GM18511 (cell line): ENCODE measurements at regions not wholly inside any gene's neighbourhood (a gene's known extent, or its start where the extent isn't known, plus 50 kb on each side); places are given as distances from the start of the nearest gene placed in this dataset.

Source experiments
- ATAC-seq: cut with Tn5 transposase; IDR thresholded peaks from one replicate; pipeline ENCODE4 v1.9.1; 2021; ENCODE audit warnings: mild to moderate bottlenecking, moderate library complexity; ENCODE audit not compliant: unreplicated experiment

DNA sequence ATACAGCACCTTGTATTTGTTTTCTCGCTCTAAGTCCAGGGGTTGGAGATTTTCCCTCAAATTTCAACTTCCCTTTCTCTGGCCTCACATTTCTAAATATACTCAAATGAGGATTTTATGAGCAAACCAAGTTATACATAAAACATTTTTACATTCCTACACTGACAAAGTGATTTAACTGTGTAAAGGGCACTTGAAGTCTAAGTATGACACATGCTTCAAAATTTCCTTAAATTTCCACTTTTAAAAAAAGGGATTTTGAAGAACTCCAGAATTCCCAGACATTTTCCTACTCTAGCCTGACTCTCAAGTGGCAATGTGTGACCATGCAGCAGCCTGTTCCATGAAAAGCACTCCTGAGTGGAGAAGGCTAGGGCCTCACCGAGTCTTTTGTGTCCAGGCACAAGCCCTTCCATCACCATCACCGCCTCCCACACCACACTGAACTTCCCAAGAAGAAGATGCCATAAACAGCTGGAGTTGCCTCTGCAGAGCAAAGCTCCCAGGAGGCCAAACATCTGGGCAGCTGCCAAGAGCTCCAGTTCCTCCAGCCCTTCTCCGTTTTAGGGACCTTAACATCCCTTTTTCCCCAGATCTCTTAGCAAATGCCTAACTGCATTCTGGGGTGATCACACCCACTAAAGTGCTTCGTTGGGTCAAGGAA lies 68.9 kb downstream of the NCR2 start:
- ATAC-seq, result no peak

DNA sequence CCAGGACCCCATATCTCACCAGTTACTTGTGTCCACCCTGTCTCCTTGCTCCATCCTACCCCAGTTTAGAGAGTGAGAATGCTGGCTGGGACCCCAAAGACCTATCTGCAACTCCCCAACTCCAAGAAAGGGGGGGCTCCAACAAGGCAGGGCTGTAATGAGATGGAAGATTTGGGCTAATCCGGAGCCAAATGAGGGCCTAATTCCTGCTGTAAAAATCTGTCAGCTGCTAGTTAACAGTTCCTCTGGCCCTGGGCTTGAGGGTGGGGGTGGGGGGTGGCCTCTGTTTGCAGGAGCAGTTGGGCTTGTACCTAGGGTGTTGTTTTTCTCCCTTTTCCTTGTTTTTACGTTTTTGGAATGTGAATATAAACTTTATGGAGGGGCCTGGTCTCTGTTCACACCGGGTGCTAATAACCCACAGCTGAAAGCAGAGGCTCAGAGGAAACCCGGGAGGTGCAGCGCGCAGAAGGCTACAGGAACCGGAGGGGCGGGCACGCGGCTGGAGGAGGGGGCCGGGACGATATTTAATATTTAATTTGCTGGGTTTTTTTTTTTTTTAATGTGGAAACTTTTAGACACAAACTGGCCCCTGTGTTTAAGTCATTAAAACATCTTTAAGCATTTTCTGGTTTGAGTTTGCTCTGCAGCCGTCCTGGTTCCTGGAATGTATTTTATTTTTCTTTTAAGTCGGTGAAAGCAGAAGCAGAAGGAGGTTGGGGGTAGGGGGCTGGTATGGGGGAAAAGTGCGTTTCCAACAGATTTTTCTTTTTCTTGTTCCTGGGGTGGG lies 70.7 kb downstream of the NCR2 start:
- ATAC-seq, result no peak

DNA sequence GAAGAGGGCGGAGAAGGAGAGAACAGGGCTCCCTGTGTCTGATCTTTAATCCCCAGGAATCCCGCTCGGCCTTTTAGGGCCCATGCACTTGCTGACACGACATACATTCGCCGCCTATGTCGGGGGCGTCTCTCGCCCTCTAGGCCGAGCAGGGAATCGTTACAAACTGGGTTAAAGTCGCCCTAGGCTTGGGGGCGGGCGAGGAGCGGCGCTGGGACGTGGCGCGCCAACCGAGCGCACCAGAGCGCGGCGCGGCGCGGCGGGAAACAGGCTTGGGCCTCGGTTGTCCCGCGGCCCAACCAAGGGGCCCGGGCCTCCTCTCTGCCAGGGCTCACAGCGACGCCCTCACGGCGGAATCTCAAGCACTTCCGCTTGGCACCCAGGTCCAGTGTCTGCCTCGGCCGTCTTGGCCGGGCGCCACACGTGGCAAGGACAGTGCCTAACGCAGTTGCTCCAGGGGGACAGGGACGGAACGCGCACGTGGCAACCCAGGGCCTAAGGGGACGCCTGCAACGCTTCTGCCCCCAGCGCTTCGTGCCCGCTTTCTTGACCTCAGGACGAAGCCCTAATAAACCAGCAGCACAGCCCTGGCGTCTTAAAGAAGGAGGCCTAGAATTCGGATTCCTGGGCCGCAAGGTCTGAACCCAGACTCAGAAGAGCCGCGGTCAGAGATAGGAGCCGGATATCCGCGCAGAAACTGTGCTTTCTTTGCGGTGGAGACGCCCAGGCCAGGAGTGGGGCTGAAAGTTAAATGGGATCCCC lies 71.5 kb downstream of the NCR2 start:
- ATAC-seq, result no peak

DNA sequence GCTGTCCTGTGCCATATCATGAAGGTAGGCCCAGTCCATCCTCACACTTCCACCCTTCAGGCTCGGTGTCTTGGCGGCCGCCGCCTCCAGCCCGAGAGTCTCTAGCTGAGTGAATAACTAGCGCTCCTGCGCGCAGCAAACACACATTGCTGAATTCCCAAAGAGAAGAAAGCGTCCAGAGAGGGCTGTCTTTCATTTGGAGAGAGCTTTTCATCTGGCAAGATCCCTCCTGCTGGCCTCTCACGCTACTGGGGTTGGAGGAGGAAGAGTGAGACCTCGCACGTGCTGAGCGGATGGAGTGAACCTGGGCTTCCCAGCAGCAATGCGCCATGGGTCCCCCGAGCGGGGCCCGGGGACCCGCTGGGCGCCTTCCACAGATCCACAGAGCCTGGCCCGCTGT lies 73.2 kb downstream of the NCR2 start:
- ATAC-seq, result no peak

DNA sequence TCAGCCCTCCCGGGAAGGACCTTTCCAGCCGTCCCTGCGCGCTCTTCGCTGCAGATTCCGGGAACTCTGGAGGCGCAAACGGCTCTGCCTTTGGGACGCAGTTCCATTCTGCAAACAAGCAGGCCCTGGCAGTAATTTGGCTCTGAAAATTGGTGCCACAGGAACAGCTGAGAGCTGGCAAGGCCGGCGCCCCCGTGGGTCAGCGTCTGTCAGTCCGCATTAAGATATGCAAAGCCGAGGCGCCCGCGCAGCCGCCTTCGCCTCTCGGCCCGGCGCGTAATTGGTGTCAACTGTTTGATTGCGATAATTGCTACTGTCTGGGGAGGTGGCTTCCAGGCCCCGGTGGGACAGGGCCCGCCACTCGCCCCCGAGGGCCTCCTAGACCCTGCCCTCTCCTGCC lies 73.6 kb downstream of the NCR2 start:
- no peak for ATAC-seq

DNA sequence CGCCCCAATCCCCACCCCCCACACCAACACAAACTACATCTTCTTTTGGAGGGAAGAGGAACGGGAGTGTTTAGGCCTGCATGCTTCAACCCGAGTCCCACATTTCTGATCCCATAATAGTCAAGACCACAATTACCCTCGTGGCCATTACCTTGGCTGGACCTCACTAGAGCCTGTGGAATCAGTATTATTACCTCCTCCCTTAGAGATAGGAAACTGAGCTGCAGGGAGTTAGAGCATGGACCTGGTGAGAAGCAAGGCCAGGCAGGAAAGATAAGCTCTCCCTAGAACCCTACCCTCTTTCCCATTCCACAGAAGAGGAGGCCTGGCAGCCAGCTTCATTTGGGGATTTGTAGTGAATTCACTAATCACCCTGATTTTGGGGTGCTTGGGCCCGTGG lies 74.1 kb downstream of the NCR2 start:
- no peak for ATAC-seq

DNA sequence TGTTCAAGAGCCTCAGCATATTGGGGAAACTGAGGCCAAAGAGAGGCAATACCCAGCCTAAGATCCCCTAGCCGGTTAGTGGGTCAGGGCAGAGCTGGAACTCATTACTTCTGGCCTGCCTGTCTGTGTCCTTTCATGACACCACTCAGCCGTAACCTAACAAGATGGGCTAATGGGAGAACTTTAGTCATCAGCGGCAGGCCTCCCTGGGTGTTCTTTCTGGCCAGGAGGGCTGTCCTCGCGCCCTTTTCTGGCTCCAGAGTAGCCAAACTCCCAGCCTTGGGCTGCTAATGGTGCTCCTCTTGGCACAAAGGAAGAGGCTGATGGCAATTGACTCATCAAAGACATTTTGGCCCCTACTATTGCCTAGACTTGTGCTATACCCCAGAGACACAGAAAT lies 76.6 kb downstream of the NCR2 start:
- ATAC-seq, result no peak

DNA sequence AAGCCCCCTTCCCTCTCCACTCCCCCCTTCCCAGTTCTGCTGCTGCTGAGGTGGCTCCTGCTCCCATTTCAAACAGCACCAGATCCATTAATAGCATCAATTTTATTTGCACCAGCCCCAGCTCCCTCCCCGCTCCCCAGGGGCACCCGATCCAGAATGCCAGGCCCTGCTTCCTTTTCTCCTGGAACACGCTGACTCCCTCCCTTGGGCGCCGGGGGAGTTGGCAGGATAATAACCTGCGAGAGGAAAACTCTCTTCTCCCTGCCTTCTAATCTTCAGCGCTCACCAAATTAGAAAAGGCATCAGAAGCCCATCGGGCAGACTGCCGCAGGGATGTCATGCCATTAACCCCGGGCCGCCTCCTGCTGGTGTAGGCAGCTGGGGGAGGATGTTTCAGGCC lies 77.8 kb downstream of the NCR2 start:
- no peak for ATAC-seq

DNA sequence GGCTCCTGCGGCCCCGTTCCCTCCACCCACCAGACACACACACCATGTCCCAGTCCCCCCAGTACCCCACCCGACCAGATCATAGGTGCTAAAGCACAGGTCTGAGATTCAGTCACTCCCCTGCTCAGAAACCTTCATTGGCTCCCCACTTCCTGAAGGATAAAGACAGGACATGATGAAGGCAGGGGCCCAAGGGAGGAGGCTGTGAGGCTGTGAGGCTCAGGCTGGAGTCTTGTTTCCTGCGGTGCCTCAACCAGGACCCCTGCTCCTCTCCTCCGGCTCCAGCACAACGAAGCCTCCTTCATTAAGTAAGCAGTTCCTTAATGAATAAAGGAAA lies 81.1 kb downstream of the NCR2 start:
- ATAC-seq, result no peak

DNA sequence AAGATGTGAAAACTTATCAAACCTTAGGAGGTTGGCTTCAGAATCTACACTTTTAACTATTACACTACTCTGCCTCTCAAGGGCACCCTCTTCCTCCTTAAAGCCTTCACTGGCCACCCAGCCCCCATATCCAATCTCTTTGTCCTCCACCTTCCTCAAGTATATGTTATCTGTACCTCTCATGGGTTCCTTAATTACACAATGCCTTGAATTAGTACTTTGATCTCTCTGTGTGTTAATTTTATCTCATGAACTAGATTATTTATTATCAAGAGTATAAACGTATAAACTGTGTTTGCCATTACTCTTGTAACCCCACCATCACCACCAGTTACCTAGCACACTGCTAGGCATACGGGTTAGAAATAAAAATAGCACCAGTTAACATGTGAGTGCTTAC lies 83.3 kb downstream of the NCR2 start:
- ATAC-seq, result no peak

DNA sequence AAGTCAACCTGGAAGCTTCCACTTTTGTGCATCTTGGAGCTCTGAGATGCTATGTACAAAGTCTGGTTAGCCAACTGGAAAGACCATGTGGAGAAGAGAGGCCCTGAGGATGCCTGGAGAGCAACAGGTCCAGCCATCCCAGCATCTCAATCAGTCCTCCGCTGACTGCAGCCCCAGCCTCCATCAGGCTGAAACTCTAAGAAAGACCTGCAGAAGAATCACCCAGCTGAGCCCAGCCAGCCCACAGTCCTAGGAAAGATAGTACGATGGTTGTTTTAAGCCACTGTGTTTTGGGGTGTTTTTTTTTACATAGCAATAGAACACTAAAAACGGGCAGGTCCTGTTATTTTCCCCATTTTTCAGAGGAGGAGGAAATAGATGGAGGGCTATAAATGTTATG lies 84.0 kb downstream of the NCR2 start:
- ATAC-seq, result no peak

DNA sequence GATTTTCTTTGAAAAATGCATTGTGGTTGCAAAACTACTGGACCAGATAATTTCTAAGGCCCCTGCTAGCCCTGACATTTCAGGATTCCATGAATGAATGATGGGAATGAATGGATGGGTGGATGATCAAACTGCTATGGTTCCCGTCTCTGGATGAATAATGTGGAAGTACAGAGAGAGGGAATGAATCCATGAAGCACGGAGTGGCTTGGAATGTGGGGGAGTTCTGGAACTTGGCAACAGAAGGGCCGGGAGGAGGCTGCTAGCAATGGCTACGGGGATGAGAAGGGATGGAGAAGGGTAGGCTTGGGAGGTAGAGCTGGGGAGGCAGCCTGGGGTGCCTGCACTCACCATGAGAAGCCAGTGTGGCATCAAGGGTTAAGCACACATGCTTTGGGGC lies 84.8 kb downstream of the NCR2 start:
- no peak for ATAC-seq

DNA sequence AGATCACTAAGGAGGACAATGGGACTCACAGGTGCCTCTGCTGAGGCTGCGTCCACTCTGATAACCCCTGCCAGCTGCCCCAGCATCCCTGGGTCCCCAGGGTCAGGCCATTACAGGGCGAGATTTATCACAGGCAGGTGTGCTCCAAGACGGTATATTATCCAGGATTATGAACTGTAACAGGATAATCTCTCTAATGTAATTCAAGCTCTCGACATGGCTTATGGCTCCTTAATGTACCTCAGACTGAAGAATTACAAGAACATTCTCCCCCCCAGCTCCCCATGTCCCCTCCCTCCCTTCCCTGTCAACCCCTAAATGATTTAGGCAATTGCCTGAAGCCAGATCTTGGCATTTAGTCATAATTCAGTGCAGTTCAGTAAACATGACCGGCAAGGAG lies 86.8 kb downstream of the NCR2 start:
- no peak for ATAC-seq

DNA sequence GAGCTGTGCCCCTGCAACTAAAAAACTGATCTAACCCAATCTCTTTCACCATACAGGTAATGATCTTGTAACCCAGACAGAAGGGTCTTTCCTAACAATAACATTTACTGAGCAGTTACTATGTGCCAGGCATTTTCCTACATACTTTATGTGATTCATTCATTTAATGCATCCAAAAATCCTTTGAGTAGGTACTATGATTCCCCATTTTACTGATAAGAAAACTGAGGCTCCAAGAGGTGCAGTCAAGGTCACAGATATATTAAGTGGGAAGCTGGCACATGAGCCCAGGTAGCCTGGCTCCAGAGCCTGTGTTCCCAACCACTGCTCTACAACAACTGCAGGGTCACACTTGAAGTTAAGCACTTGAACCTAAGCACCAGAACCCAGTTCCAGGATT lies 87.6 kb downstream of the NCR2 start:
- ATAC-seq, result no peak

DNA sequence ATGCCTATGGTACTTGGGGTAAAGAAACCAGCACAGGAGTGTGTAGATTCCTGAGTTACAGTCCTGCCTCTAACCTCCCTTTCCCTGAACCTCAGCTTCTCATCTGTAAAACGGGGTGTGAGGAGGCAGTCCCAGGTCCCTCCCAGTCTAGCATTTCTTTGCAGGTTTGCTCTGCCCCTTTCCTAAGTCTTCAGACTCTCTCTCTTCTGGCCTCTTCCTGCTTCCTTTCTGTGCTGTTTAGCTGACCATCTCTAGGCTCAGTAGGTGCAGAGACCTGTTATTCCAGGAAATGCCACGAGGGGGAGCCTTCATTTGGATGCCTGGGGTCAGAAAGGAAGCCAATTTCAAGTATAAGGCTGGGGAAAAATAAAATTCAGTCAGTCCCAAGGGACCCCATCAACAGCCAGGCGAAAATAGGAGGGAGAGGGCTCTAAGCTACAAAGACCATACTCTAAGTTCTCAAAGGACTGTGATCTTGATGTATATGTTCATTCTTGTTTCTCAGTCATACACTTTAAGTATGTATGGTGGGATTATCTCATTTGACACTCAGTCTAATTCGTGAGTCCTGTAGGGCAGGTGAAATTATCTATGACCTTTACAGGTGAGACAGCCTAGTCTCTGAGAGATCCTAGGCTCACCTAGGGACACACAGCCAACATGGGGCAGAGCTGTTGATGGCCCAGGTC lies 89.1 kb downstream of the NCR2 start:
- peak; percentile 50 for ATAC-seq

DNA sequence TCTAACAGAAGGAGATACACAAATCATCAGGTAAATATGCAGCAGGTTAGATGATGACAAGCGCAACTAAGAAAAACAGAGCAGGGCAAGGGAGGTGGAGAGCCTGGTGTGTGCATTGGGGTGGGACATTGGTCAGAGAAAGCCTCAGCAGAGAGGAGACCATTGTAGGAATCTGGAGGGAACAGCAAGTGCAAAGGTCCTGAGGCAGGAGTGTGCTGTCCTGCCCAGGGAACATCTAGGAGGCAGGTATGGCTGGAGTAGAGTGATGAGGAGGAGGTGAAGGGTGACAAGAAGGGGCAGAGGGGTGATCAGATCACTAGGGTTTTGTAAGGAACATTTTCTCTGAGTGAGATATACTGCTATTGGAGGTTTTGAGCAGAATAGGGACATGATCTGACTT lies 90.1 kb downstream of the NCR2 start:
- no peak for ATAC-seq

DNA sequence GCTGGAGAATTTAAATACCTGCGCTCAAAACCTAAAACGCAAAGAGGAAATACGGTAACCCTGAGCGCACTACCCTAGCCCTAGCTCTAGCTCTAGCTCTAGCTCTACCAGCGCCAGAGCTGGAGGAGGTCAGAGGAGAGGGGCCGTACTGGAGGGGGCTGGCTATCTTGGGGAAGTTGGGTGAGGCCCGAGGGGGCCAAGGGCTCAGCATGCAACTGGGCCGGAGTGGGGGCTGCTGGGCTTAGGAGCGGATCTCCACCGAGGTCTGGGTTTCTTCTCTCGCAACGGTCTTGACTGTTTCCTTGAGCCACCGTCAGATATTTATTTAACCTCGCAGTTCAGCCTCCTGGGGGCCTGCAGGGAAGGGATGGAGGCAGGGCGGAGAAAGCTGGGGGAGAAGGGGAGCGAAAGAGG lies 91.0 kb downstream of the NCR2 start:
- no peak for ATAC-seq

DNA sequence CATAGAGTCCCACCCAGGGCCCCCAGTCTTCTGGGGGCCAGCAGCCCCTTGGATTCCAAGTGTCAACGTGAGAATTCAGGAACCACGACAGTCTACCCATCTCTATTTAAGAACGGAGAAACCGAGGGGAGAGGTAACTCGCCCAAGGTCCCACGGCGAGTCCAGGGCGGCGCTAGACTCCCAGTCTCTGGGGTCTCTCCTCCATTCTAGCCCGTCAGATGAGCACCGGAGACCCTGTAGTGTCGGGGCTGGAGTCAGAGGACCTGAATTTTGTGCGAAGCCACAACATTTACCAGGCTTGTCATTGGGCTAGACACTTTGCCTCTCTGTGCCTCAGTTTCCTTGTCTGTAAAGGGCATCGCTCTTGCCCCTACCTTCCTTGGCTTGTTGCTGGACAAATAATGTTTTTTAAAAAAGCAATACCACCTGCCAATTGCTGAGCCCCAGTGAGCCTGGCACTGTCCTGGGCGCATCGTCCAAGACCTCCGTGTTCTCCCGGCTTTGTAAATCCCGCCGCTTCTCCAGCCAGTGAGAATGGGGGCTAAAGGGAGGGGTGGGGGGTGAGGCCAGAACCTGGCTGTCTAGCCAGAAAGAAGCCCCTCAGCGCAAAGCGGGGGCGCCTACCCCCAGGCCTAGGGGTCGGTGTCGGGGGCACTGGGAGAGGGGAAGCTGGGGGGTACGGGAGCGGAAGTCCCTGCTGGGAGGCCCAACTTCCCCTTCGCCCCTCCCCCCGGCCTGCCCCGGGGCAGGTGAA lies 91.7 kb downstream of the NCR2 start:
- ATAC-seq, result no peak

DNA sequence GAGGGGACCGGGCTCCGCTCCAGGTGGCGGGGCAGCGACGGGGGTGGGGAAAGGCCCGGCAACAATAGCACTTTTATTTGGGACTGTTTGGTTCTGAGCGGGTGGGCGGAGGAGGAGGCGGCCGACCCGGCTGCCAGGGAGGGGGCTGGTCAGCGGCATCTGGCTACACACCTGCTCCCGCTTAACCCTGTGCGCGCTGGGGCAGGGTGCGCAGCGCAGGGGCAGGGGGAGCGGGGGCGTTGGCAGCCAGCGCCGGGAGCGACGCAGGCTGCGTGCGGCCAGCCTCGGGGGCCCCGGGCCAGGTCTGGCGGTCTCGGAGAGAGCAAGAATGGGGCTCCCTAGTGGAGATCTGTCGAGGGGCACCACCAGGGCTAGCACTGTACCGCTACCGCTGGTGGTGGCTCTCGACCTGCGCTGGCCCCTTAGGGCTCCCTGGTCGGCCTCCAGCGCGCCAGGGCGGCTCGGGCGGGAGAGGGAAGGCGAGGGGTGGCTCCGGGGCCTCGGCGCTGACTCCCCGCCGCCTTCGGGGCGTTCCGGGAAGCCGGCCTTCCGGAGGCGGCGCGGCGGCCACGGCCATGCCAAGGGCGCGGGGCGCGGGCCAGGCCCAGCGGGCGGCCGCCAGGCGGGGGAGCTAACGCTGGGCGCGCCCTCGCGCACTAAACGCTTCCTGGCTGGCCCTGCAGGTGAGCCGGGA lies 92.4 kb downstream of the NCR2 start:
- peak; percentile 35 for ATAC-seq

DNA sequence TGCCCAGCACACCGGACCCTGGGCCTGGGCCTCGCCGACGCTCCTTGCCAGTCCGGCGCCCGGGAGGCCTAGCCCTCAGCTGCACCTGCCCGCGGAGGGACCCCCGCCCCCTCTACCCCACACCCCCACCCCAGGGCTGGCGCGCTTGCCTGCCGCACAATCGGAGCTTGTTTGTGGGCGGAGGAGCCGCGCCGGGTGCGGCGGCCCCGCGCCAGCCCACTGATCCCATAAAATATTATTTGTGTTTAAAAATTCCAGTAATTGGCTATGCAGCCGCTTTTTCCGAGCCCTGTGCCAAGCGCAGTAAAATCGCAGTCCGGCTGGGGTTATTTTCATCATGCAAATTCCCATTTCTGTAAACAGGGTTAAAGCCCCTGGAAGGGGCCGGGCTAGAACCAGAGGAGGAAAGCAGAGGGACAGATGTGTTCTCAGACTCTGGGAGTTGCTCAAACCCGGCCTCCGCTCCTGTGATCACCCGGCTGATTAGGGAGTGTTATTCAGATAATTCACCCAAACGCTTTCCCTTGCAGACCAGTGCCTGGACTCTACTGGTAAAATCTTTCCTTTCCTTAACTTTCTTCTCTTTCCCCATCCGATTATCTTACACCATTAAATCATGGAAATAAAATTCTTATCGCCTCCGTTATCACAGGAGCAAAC lies 93.1 kb downstream of the NCR2 start:
- no peak for ATAC-seq
